K562 (cell line): ENCODE measurements at regions not wholly inside any gene's neighbourhood (a gene's known extent, or its start where the extent isn't known, plus 50 kb on each side); places are given as distances from the start of the nearest gene placed in this dataset.

ENCODE experiments used
- NCOA1 ChIP-seq: fragments of 450-650 bp; IDR thresholded peaks from 2 replicates; pipeline ENCODE4 v1.6.1; 2016; ENCODE audit warnings: low read depth
- RBM25 ChIP-seq: fragments of 200-400 bp; formaldehyde crosslinking; IDR thresholded peaks from 2 replicates; pipeline ENCODE4 v1.6.1; 2018; ENCODE audit warnings: low read length, low read depth, moderate library complexity; ENCODE audit not compliant: severe bottlenecking
- RCOR1 ChIP-seq, 2 experiments: IDR thresholded peaks; 2 replicates each; pipeline ENCODE4 v1.6.1; 2012; ENCODE audit warnings: low read depth in 2 of 2, low read length in 2 of 2, borderline replicate concordance in 1 of 2, improper control_type of control experiment in 1 of 2
- TRIM28 ChIP-seq: fragments of 450-650 bp; IDR thresholded peaks from 2 replicates; pipeline ENCODE4 v1.6.1; 2017
- TF ChIP-seq, protein P1 (sequence below), 2 experiments: fragments of 450-650 bp; IDR thresholded peaks; 2 replicates each; pipeline ENCODE4 v1.6.1; 2016; ENCODE audit warnings: mild to moderate bottlenecking in 2 of 2, borderline replicate concordance in 1 of 2, low read depth in 1 of 2, moderate library complexity in 1 of 2

DNA sequence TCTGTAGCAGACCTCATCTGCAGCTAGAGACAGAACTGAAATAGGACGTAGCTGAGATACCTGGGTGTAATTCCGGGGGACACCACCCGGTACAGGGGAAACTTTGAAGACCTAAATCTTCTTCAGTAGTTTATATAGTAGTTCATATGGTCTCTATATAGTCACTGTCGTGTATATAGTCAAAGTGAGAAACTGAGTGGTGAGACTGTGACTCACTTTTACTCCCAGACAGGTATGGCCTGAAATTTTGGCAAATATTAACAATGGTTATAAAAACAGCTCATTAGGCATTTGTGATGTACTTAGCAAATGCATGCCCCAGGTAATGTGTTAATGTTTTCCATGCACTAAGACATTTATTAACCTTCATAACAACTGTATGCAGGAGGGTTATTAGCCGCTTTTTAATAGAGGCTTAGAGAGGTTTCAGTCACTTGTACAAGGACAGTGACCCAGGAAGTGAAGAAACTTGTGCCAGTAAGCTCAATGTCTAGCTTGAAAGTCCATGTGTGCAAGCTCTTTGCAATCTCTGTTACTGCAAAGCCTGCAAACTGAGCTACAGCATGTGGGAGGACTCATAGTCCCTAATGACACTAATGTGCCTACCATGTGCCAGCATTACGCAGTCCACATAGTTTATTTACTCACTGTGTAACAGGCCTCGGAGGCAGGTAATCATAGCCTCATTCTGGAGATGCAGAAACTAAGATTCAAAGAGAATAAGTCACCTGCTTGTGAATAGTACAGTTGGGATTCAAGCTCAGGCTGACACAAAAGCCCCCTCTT lies 165.4 kb upstream of the CHD6 start (continued):
- TF ChIP-seq, protein P1, sequence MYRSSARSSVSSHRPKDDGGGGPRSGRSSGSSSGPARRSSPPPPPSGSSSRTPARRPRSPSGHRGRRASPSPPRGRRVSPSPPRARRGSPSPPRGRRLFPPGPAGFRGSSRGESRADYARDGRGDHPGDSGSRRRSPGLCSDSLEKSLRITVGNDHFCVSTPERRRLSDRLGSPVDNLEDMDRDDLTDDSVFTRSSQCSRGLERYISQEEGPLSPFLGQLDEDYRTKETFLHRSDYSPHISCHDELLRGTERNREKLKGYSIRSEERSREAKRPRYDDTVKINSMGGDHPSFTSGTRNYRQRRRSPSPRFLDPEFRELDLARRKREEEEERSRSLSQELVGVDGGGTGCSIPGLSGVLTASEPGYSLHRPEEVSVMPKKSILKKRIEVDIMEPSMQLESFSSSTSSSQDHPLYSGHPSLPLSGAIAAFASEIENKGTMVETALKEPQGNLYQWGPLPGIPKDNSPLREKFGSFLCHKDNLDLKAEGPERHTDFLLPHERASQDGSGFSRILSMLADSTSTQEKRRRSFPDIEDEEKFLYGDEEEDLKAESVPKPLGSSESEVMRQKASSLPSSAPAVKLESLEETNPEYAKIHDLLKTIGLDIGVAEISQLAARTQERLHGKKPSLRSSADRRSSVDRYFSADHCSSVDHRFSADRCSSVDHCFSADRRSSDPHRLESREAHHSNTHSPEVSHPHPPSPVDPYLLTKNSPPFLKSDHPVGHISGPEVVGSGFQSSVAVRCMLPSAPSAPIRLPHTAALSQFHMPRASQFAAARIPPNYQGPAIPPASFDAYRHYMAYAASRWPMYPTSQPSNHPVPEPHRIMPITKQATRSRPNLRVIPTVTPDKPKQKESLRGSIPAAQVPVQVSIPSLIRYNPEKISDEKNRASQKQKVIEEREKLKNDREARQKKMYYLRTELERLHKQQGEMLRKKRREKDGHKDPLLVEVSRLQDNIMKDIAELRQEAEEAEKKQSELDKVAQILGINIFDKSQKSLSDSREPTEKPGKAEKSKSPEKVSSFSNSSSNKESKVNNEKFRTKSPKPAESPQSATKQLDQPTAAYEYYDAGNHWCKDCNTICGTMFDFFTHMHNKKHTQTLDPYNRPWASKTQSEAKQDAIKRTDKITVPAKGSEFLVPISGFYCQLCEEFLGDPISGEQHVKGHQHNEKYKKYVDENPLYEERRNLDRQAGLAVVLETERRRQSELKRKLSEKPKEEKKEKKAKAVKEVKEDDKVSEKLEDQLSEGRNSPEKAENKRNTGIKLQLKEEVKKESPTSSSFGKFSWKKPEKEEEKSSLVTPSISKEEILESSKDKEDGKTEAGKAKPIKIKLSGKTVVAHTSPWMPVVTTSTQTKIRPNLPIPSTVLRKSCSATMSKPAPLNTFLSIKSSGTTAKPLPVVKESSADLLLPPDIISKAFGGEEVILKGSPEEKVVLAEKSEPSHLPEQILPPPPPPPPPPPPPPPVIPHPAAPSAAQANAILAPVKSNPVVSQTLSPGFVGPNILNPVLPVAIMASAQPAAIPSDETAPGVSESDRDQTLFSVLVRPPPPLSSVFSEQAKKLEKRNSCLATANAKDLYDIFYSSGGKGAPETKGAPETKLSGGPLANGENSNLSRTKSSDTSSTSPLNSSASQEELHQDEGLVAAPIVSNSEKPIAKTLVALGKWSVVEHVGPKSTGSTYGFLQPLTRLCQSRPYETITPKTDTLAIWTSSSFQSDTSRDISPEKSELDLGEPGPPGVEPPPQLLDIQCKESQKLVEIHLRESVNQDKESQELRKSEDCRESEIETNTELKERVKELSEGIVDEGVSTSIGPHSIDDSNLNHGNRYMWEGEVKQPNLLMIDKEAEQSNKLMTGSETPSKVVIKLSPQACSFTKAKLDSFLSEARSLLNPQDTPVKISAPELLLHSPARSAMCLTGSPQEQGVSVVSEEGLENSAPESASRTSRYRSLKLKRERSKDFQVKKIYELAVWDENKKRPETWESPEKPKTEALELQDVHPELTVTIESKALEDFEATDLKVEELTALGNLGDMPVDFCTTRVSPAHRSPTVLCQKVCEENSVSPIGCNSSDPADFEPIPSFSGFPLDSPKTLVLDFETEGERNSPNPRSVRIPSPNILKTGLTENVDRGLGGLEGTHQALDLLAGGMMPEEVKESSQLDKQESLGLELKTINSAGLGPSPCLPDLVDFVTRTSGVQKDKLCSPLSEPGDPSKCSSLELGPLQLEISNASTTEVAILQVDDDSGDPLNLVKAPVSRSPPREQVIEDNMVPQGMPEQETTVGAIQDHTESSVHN (IDR thresholded peaks at IDR 0.05; ENCODE audit: borderline replicate concordance in 1 of 2, low read depth in 1 of 2) = no peak
- no peak for TF ChIP-seq NCOA1
- TF ChIP-seq RBM25 = no peak
- TF ChIP-seq TRIM28 = no peak
- no peak for TF ChIP-seq RCOR1 (IDR thresholded peaks at IDR 0.05; ENCODE audit: borderline replicate concordance in 1 of 2, low read depth in 2 of 2, low read length in 2 of 2)
